ENCODE measurements at regions not wholly inside any gene's neighbourhood (a gene's known extent, or its start where the extent isn't known, plus 50 kb on each side); places are given as distances from the start of the nearest gene placed in this dataset.

DNA sequence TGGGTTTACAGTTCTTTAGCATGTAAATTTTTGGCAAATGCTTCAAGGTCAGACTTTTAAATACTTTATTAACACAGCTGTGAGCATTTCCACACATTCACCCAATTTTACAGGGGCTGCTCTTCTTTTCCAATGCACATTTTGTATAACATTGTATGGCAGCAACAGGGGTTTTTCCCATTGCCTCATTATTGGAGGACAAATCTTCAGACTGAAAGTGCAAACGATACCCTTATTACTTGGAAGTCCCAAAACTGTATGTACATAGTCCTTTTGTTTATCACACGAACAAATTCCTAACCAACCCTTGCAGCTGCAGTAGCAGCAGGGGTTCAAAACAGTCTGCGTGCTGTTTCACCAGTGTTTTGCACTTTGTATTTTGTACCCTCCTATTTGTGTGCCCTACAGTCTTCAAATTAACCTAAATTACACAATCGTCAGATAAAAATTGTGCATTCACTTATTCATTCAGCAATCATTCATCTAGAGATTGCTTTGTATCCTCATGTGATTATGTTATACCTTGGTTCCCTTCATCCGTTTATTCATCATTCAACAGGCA is 330.7 kb upstream of the RASGEF1B start:
- intact Hi-C loops (cut with DNase I), result no loop called here
- Histone ChIP-seq H3K9me3 (no peaks in the 10 kb centered on the region), H3K27me3 (peaks cover 0 to 5% (median 0%) of the 10 kb centered on the region in 7 donors), H3K4me3 (no peak overlapping the region), H3K36me3 (no peaks in the 10 kb centered on the region), H3K4me1 (no peaks in the 10 kb centered on the region), H3K27ac (no peak overlapping the region)
- TF ChIP-seq, protein P1, sequence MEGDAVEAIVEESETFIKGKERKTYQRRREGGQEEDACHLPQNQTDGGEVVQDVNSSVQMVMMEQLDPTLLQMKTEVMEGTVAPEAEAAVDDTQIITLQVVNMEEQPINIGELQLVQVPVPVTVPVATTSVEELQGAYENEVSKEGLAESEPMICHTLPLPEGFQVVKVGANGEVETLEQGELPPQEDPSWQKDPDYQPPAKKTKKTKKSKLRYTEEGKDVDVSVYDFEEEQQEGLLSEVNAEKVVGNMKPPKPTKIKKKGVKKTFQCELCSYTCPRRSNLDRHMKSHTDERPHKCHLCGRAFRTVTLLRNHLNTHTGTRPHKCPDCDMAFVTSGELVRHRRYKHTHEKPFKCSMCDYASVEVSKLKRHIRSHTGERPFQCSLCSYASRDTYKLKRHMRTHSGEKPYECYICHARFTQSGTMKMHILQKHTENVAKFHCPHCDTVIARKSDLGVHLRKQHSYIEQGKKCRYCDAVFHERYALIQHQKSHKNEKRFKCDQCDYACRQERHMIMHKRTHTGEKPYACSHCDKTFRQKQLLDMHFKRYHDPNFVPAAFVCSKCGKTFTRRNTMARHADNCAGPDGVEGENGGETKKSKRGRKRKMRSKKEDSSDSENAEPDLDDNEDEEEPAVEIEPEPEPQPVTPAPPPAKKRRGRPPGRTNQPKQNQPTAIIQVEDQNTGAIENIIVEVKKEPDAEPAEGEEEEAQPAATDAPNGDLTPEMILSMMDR (IDR thresholded peaks at IDR 0.05), result no peak
- WGBS, 2 donors, result 63 to 68% methylated on average over 5 of the region's 5 CpGs
- DNase-seq (no peak), ATAC-seq (no peak)

DNA sequence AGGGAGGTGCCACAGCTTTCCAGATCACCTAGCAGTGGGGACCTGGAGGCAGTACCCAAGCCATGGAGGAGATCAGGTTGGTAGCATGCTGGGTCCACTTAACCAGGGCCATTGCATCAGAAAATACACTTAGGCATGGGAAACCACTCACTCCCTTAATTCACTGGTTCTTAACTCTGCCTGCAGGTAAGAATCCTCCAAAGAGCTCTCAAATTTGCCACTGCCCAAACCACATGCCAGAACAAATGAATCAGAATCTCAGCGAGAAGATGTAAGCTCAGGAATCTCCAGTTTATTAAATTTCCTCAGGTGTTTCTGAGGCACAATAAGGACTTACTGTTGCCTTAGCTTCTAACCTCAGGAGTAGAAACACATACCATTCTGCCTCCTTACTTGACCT is 327.7 kb upstream of the RASGEF1B start:
- Histone ChIP-seq H3K36me3 (no peaks in the 10 kb centered on the region), H3K9me3 (no peaks in the 10 kb centered on the region), H3K27ac (no peak overlapping the region), H3K27me3 (no peaks in the 10 kb centered on the region), H3K4me1 (no peaks in the 10 kb centered on the region), H3K4me3 (no peak overlapping the region)
- ATAC-seq (no peak), DNase-seq (no peak)
- intact Hi-C loops (cut with DNase I), result no loop called here
- TF ChIP-seq, protein P1 (IDR thresholded peaks at IDR 0.05), result no peak
- WGBS, 2 donors, result 88 to 100% methylated on average over 1 of the region's 1 CpG

DNA sequence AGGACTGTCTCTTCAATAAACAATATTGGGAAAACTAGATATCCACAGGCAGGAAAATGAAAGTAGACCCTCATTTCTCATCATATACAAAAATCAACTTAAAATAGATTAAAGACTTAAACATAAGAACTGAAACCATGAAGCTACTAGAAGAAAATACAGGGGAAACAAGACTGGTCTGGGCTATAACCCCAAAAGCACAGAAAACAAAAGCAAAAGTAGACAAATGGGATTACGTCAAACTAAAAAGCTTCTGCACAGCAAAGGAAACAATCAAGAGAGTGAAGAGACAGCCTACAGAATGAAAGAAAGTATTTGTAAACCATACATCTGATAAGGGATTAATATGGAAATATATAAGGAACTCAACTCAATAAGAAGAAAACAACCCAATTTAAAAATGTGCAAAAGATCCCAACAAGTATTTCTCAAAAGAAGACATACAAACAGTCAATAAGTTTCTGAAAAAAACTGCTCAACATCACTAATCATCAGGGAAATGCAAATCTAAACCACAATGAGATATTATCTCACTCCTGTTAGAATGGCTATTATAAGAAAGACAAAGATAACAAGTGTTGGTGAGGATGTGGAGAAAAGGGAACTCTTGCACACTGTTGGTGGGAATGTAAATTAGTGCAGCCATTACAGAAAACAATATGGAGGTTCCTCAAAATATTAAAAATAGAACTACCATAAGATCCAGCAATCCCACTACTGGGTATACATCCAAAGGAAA is 325.3 kb upstream of the RASGEF1B start:
- WGBS, 2 donors, result 98 to 100% methylated on average over 1 of the region's 1 CpG
- ATAC-seq (no peak), DNase-seq (no peak)
- no peaks in the 10 kb centered on the region for H3K4me1 ChIP-seq
- H3K9me3 ChIP-seq, result peaks cover 0 to 5% (median 0%) of the 10 kb centered on the region in 11 donors
- H3K27me3 ChIP-seq, result no peaks in the 10 kb centered on the region
- intact Hi-C loops (cut with DNase I), result no loop called here
- TF ChIP-seq, protein P1 (IDR thresholded peaks at IDR 0.05), result no peak
- H3K4me3 ChIP-seq, result no peak overlapping the region
- no peak overlapping the region for H3K27ac ChIP-seq
- H3K36me3 ChIP-seq, result no peaks in the 10 kb centered on the region

DNA sequence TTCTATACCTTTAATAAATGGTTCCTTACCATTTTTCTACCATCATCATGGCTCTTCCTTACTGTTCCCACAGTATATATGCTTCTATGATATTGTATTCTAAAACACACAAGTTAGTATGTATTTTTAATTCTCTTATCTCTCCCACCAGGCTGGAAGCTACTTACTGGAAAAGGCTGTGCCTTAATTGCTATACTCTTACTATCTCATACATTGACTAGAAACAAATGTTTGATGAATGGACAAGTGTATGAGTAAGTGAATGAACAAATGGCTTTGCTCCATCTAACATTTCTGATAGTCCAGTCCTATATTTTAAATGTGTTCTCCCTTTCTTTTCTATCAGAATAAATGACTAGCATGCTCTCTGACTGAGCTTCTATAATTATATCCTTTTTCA is 320.8 kb upstream of the RASGEF1B start:
- Histone ChIP-seq H3K4me3 (no peak overlapping the region), H3K4me1 (no peaks in the 10 kb centered on the region), H3K27ac (no peak overlapping the region), H3K36me3 (no peaks in the 10 kb centered on the region), H3K27me3 (no peaks in the 10 kb centered on the region), H3K9me3 (peaks cover 0 to 5% (median 0%) of the 10 kb centered on the region in 11 donors)
- ATAC-seq (no peak), DNase-seq (no peak)
- TF ChIP-seq, protein P1 (IDR thresholded peaks at IDR 0.05), result no peak
- intact Hi-C loops (cut with DNase I), result no loop called here

All from heart right ventricle (tissue), 16 donors.